ENCODE measurements at regions not wholly inside any gene's neighbourhood (a gene's known extent, or its start where the extent isn't known, plus 50 kb on each side); places are given as distances from the start of the nearest gene placed in this dataset.
A peak's percentile ranks its signal among the peaks of the same experiment; 100 is the strongest.
"Not testable (repeated sequence)": the region's sequence is repeated elsewhere in the genome, so short reads cannot be mapped to it uniquely, and the experiment has no call there.

- not testable (repeated sequence) for H3K4me3 Mint-ChIP-seq; DNase-seq; H3K9me3 ChIP-seq (ENCODE audit: control insufficient read depth, low read length, poor library complexity, severe bottlenecking); H3K27ac Mint-ChIP-seq; H3K27me3 Mint-ChIP-seq; ATAC-seq; H3K4me1 Mint-ChIP-seq; H3K36me3 Mint-ChIP-seq (ENCODE audit: low read depth)
Observed at GRCh38 chr7:6929588-6929987, 103.5 kb upstream of the CCZ1B start.

- not testable (repeated sequence) for H3K27me3 Mint-ChIP-seq; H3K4me1 Mint-ChIP-seq; H3K36me3 Mint-ChIP-seq (ENCODE audit: low read depth); DNase-seq; H3K27ac Mint-ChIP-seq; ATAC-seq; H3K9me3 ChIP-seq (ENCODE audit: control insufficient read depth, low read length, poor library complexity, severe bottlenecking)
- peak overlapping the region; percentile 63 for H3K4me3 Mint-ChIP-seq
Observed at GRCh38 chr7:6930081-6930635, 104.1 kb upstream of the CCZ1B start.

GRCh38 chr7:6930787-6931186, 104.7 kb upstream of the CCZ1B start:
- not testable (repeated sequence) for H3K9me3 ChIP-seq (ENCODE audit: control insufficient read depth, low read length, poor library complexity, severe bottlenecking); H3K4me1 Mint-ChIP-seq; ATAC-seq; H3K36me3 Mint-ChIP-seq (ENCODE audit: low read depth); H3K27me3 Mint-ChIP-seq; H3K4me3 Mint-ChIP-seq
- DNase-seq, result peak in 1 of 3 donors; percentile 35
- H3K27ac Mint-ChIP-seq, result peak overlapping the region; percentile 57

GRCh38 chr7:6931456-6931855, 105.4 kb upstream of the CCZ1B start:
- not testable (repeated sequence) for H3K9me3 ChIP-seq (ENCODE audit: control insufficient read depth, low read length, poor library complexity, severe bottlenecking); ATAC-seq; H3K4me1 Mint-ChIP-seq; H3K36me3 Mint-ChIP-seq (ENCODE audit: low read depth); DNase-seq; H3K27me3 Mint-ChIP-seq; H3K4me3 Mint-ChIP-seq
- H3K27ac Mint-ChIP-seq, result peak overlapping the region; percentile 57

GRCh38 chr7:6933954-6934632, 108.0 kb upstream of the CCZ1B start:
- peak overlapping the region; percentile 62 for H3K27ac Mint-ChIP-seq

GRCh38 chr7:6934981-6935380, 108.9 kb upstream of the CCZ1B start:
- H3K27me3 Mint-ChIP-seq, result peaks cover 7% of the 10 kb centered on the region
- ATAC-seq (no peak), DNase-seq (no peak)
- no peaks in the 10 kb centered on the region for H3K36me3 Mint-ChIP-seq (ENCODE audit: low read depth)
- H3K9me3 ChIP-seq (ENCODE audit: control insufficient read depth, low read length, poor library complexity, severe bottlenecking), result no peaks in the 10 kb centered on the region
- no peak overlapping the region for H3K27ac Mint-ChIP-seq
- H3K4me1 Mint-ChIP-seq, result peaks cover 7% of the 10 kb centered on the region
- H3K4me3 Mint-ChIP-seq, result no peak overlapping the region

More at GRCh38 chr7:6933954-6934632, 108.0 kb upstream of the CCZ1B start:
- H3K4me1 Mint-ChIP-seq; H3K36me3 Mint-ChIP-seq (ENCODE audit: low read depth); H3K9me3 ChIP-seq (ENCODE audit: control insufficient read depth, low read length, poor library complexity, severe bottlenecking); H3K27me3 Mint-ChIP-seq; ATAC-seq; DNase-seq; H3K4me3 Mint-ChIP-seq: not testable (repeated sequence)

GRCh38 chr7:6936626-6937025, 110.6 kb upstream of the CCZ1B start:
- not testable (repeated sequence) for H3K9me3 ChIP-seq (ENCODE audit: control insufficient read depth, low read length, poor library complexity, severe bottlenecking); H3K4me1 Mint-ChIP-seq; DNase-seq; H3K27me3 Mint-ChIP-seq; H3K27ac Mint-ChIP-seq; H3K4me3 Mint-ChIP-seq; ATAC-seq; H3K36me3 Mint-ChIP-seq (ENCODE audit: low read depth)

GRCh38 chr7:6937746-6938145, 111.7 kb upstream of the CCZ1B start:
- not testable (repeated sequence) for ATAC-seq; H3K27me3 Mint-ChIP-seq; DNase-seq; H3K4me3 Mint-ChIP-seq; H3K27ac Mint-ChIP-seq; H3K9me3 ChIP-seq (ENCODE audit: control insufficient read depth, low read length, poor library complexity, severe bottlenecking); H3K4me1 Mint-ChIP-seq; H3K36me3 Mint-ChIP-seq (ENCODE audit: low read depth)

GRCh38 chr7:6938284-6938683, 112.2 kb upstream of the CCZ1B start:
- not testable (repeated sequence) for H3K4me3 Mint-ChIP-seq; H3K27ac Mint-ChIP-seq; H3K27me3 Mint-ChIP-seq; H3K9me3 ChIP-seq (ENCODE audit: control insufficient read depth, low read length, poor library complexity, severe bottlenecking); DNase-seq; H3K36me3 Mint-ChIP-seq (ENCODE audit: low read depth); H3K4me1 Mint-ChIP-seq; ATAC-seq

GRCh38 chr7:6939126-6939525, 113.1 kb upstream of the CCZ1B start:
- not testable (repeated sequence) for H3K9me3 ChIP-seq (ENCODE audit: control insufficient read depth, low read length, poor library complexity, severe bottlenecking); H3K4me3 Mint-ChIP-seq; H3K27ac Mint-ChIP-seq; H3K27me3 Mint-ChIP-seq; ATAC-seq; H3K4me1 Mint-ChIP-seq; DNase-seq; H3K36me3 Mint-ChIP-seq (ENCODE audit: low read depth)

GRCh38 chr7:6939896-6940295, 113.8 kb upstream of the CCZ1B start:
- H3K4me1 Mint-ChIP-seq; DNase-seq; H3K9me3 ChIP-seq (ENCODE audit: control insufficient read depth, low read length, poor library complexity, severe bottlenecking); H3K4me3 Mint-ChIP-seq; H3K27me3 Mint-ChIP-seq; H3K27ac Mint-ChIP-seq; ATAC-seq; H3K36me3 Mint-ChIP-seq (ENCODE audit: low read depth): not testable (repeated sequence)

- not testable (repeated sequence) for H3K4me1 Mint-ChIP-seq; H3K27ac Mint-ChIP-seq; DNase-seq; H3K4me3 Mint-ChIP-seq; H3K9me3 ChIP-seq (ENCODE audit: control insufficient read depth, low read length, poor library complexity, severe bottlenecking); H3K36me3 Mint-ChIP-seq (ENCODE audit: low read depth); ATAC-seq
- H3K27me3 Mint-ChIP-seq, result peaks cover 37% of the 10 kb centered on the region
Observed at GRCh38 chr7:6946873-6947272, 120.8 kb upstream of the CCZ1B start.

GRCh38 chr7:6950231-6950630, 124.2 kb upstream of the CCZ1B start:
- ATAC-seq; H3K4me3 Mint-ChIP-seq; H3K9me3 ChIP-seq (ENCODE audit: control insufficient read depth, low read length, poor library complexity, severe bottlenecking); DNase-seq; H3K36me3 Mint-ChIP-seq (ENCODE audit: low read depth); H3K27ac Mint-ChIP-seq; H3K4me1 Mint-ChIP-seq: not testable (repeated sequence)
- peaks cover 48% of the 10 kb centered on the region for H3K27me3 Mint-ChIP-seq

- not testable (repeated sequence) for H3K36me3 Mint-ChIP-seq (ENCODE audit: low read depth); H3K4me3 Mint-ChIP-seq; DNase-seq; H3K9me3 ChIP-seq (ENCODE audit: control insufficient read depth, low read length, poor library complexity, severe bottlenecking); ATAC-seq; H3K4me1 Mint-ChIP-seq; H3K27ac Mint-ChIP-seq
- peaks cover 44% of the 10 kb centered on the region for H3K27me3 Mint-ChIP-seq
Observed at GRCh38 chr7:6951553-6951952, 125.5 kb upstream of the CCZ1B start.

Measured in T-helper 17 cell (primary cell).